Mesendoderm (in vitro differentiated cells): ENCODE measurements at regions not wholly inside any gene's neighbourhood (a gene's known extent, or its start where the extent isn't known, plus 50 kb on each side); places are given as distances from the start of the nearest gene placed in this dataset.
A peak's percentile ranks its signal among the peaks of the same experiment; 100 is the strongest.

Source experiments
- DNase-seq: peaks from one replicate; pipeline ENCODE4 v3.0.0; 2013
- H2AK5ac ChIP-seq: 2 replicates; pipeline ENCODE4 v1.6.1; 2013; ENCODE audit warnings: low read length, inconsistent platforms
- H2BK120ac ChIP-seq: 2 replicates; pipeline ENCODE4 v1.6.1; 2013; ENCODE audit warnings: low read depth, mild to moderate bottlenecking, low read length, moderate library complexity, mixed read lengths
- H2BK15ac ChIP-seq: replicated peaks from 2 replicates; pipeline ENCODE4 v1.6.1; 2013; ENCODE audit warnings: low read depth, mild to moderate bottlenecking, moderate library complexity
- H2BK5ac ChIP-seq: 2 replicates; pipeline ENCODE4 v1.6.1; 2013; ENCODE audit warnings: low read length, inconsistent platforms
- H3K18ac ChIP-seq: 2 replicates; pipeline ENCODE4 v1.6.1; 2013; ENCODE audit warnings: mild to moderate bottlenecking, low read length, mixed read lengths
- H3K23ac ChIP-seq: one replicate; pipeline ENCODE4 v1.6.1; 2013; ENCODE audit warnings: low read length
- H3K27ac ChIP-seq: 2 replicates; pipeline ENCODE4 v1.5.1; 2013; ENCODE audit warnings: low read depth, mild to moderate bottlenecking, inconsistent platforms, low read length, moderate library complexity
- H3K27me3 ChIP-seq: 2 replicates; pipeline ENCODE4 v1.6.1; 2013; ENCODE audit warnings: low read length, control low read depth, mild to moderate bottlenecking, inconsistent platforms; ENCODE audit not compliant: insufficient read depth, poor library complexity
- H3K36me3 ChIP-seq: 2 replicates; pipeline ENCODE4 v1.6.1; 2013; ENCODE audit warnings: low read length, inconsistent platforms; ENCODE audit not compliant: control insufficient read depth, insufficient read depth
- H3K4ac ChIP-seq: one replicate; pipeline ENCODE4 v1.6.1; 2013; ENCODE audit warnings: low read depth, mild to moderate bottlenecking, low read length, moderate library complexity
- H3K4me1 ChIP-seq: 2 replicates; pipeline ENCODE4 v1.6.1; 2013; ENCODE audit warnings: low read depth, low read length, inconsistent platforms; ENCODE audit not compliant: control insufficient read depth
- H3K4me2 ChIP-seq: 2 replicates; pipeline ENCODE4 v1.6.1; 2013; ENCODE audit warnings: low read length
- H3K4me3 ChIP-seq: 2 replicates; pipeline ENCODE4 v1.5.1; 2013; ENCODE audit warnings: mild to moderate bottlenecking, low read length
- H3K56ac ChIP-seq: one replicate; pipeline ENCODE4 v1.6.1; 2013; ENCODE audit warnings: low read length
- H3K79me1 ChIP-seq: 2 replicates; pipeline ENCODE4 v1.6.1; 2013; ENCODE audit warnings: low read length, inconsistent platforms
- H3K79me2 ChIP-seq: 2 replicates; pipeline ENCODE4 v1.6.1; 2013; ENCODE audit warnings: mild to moderate bottlenecking, low read length; ENCODE audit not compliant: control insufficient read depth, insufficient read depth
- H3K9ac ChIP-seq: 2 replicates; pipeline ENCODE4 v1.6.1; 2013; ENCODE audit warnings: low read length, inconsistent platforms
- H4K5ac ChIP-seq: one replicate; pipeline ENCODE4 v1.6.1; 2013; ENCODE audit warnings: low read length
- H4K8ac ChIP-seq: one replicate; pipeline ENCODE4 v1.6.1; 2013; ENCODE audit warnings: low read depth, mild to moderate bottlenecking, control low read depth, low read length, moderate library complexity
- WGBS: extraction: QIAGEN DNeasy Blood & Tissue Kit; methylation state at CpG from one replicate; pipeline ENCODE4 v1.1.7; 2013; ENCODE audit warnings: low lambda C conversion rate, missing lambda C conversion rate; ENCODE audit not compliant: insufficient coverage; ENCODE audit errors: extremely low coverage; 5-methylcytosine and 5-hydroxymethylcytosine counted together

- Histone ChIP-seq H3K36me3 (no peaks in the 10 kb centered on the region), H3K56ac (no peak overlapping the region), H3K4me1 (no peaks in the 10 kb centered on the region), H3K27ac (no peak overlapping the region), H3K4ac (no peak overlapping the region), H4K5ac (no peak overlapping the region), H3K23ac (no peak overlapping the region), H3K18ac (no peak overlapping the region), H3K4me2 (no peak overlapping the region), H2BK120ac (no peak overlapping the region), H2BK15ac (no peak overlapping the region), H3K79me1 (no peaks in the 10 kb centered on the region), H2AK5ac (no peak overlapping the region), H3K4me3 (no peak overlapping the region), H3K27me3 (no peaks in the 10 kb centered on the region), H3K79me2 (no peaks in the 10 kb centered on the region), H2BK5ac (no peak overlapping the region), H4K8ac (no peak overlapping the region), H3K9ac (no peak overlapping the region)
- peak; percentile 38 for DNase-seq
Measured at GRCh38 chr11:111183706-111184105, 61.8 kb upstream of the POU2AF2 start.

DNA sequence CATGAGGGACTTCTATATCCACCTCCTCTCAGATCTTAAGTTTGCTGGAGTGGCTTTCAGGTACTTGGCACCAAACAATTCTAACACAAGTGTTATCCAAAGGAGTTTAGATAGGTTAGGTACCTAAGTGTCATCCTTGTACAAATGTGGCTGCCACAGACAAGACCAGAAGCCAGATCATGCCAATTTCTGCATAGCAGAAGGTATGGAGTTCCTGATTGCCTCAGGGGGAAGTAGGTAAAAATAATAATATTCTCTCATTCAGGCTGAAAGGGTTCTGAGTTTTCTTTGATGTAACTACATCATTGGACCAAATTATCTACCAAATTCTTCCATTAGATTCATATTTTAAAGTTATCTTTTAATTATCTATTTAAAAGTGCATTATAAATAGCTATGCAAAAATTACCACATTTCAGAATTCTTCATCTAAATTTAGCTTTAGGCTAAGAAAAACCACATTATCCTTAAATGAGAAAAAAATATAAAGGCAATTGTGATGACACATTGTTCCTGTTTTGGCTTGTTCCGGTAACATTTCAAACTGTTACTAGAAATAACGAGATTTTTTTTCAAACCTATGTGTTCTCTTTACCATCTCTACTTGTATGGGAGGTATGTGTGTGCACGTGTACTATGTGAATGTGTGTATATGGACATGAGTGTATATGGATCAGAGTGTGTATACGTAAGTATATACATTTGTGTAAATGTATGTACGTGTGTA is 66.2 kb upstream of the POU2AF2 start:
- Histone ChIP-seq H2BK120ac (no peak overlapping the region), H3K27ac (no peak overlapping the region), H3K4ac (no peak overlapping the region), H3K4me2 (no peak overlapping the region), H2AK5ac (no peak overlapping the region), H3K36me3 (no peaks in the 10 kb centered on the region), H2BK15ac (no peak overlapping the region), H3K56ac (no peak overlapping the region), H3K9ac (no peak overlapping the region), H3K4me3 (no peak overlapping the region), H3K18ac (no peak overlapping the region), H4K8ac (no peak overlapping the region), H3K79me2 (no peaks in the 10 kb centered on the region), H2BK5ac (no peak overlapping the region), H3K23ac (no peak overlapping the region), H3K4me1 (no peaks in the 10 kb centered on the region), H4K5ac (no peak overlapping the region), H3K79me1 (no peaks in the 10 kb centered on the region), H3K27me3 (no peaks in the 10 kb centered on the region)
- DNase-seq, result no peak
- whole genome bisulfite sequencing, result no CpG with 5 or more reads among the region's 5 CpGs

DNA sequence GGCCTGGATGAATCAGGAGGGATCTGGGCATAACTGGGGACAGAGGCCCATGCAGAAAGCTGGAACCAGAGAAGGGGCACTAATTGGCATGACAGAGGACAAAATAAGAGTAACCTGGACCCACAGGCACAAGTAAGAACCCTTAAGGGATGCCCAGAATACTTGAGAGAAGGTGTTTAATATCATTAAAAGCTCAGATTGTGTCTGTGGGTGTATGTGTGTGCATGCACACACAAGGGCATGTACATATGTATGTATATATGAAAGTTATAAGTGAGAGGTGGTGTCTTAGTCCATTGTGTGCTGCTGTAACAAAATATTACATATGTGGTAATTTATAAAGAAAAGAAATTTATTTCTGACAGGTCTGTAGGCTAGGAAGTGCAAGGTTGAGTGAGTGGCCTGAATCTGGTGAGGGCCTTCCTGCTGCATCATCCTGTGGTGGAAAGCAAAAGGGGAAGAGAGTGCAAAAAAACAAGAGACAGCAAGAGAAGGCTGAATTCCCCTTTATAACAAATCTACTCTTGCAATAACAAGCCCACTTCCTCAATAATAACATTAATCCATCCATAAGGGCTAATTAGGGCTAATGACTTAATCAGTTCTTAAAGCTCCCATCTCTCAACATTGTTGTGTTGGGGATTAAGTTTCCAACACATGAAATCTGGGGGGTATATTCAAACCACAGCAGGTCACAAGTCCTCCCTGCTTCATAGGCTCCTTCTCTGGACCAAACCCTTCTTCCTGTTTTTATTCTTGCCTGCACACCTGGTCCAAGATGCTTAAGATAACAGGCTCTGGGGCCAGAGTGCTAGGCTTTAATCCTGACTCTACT is 68.3 kb upstream of the POU2AF2 start:
- Histone ChIP-seq H3K9ac (no peak overlapping the region), H2AK5ac (no peak overlapping the region), H2BK15ac (no peak overlapping the region), H4K5ac (no peak overlapping the region), H2BK5ac (no peak overlapping the region), H3K36me3 (no peaks in the 10 kb centered on the region), H3K18ac (no peak overlapping the region), H2BK120ac (no peak overlapping the region), H3K4me2 (no peak overlapping the region), H3K4me3 (no peak overlapping the region), H3K79me1 (no peaks in the 10 kb centered on the region), H3K56ac (no peak overlapping the region), H3K4ac (no peak overlapping the region), H3K23ac (no peak overlapping the region), H3K27me3 (no peaks in the 10 kb centered on the region), H3K4me1 (peaks cover 3% of the 10 kb centered on the region), H3K79me2 (no peaks in the 10 kb centered on the region), H3K27ac (no peak overlapping the region), H4K8ac (no peak overlapping the region)
- no peak for DNase-seq

- H3K27me3 ChIP-seq, result no peaks in the 10 kb centered on the region
- H3K4me3 ChIP-seq, result no peak overlapping the region
- H3K18ac ChIP-seq, result no peak overlapping the region
- no peak overlapping the region for H3K56ac ChIP-seq
- no peak overlapping the region for H3K23ac ChIP-seq
- no peak overlapping the region for H2AK5ac ChIP-seq
- H3K36me3 ChIP-seq, result no peaks in the 10 kb centered on the region
- H4K8ac ChIP-seq, result no peak overlapping the region
- no peak overlapping the region for H4K5ac ChIP-seq
- no peaks in the 10 kb centered on the region for H3K79me1 ChIP-seq
- H3K4me2 ChIP-seq, result no peak overlapping the region
- H3K27ac ChIP-seq, result no peak overlapping the region
- H2BK120ac ChIP-seq, result no peak overlapping the region
- H2BK15ac ChIP-seq, result no peak overlapping the region
- H3K4ac ChIP-seq, result no peak overlapping the region
- no peaks in the 10 kb centered on the region for H3K79me2 ChIP-seq
- no peak overlapping the region for H2BK5ac ChIP-seq
- no peak for DNase-seq
- no peak overlapping the region for H3K9ac ChIP-seq
- peaks cover 4% of the 10 kb centered on the region for H3K4me1 ChIP-seq
- WGBS, result no CpG with 5 or more reads among the region's 4 CpGs
Measured at GRCh38 chr11:111176603-111177002, 68.9 kb upstream of the POU2AF2 start.

DNA sequence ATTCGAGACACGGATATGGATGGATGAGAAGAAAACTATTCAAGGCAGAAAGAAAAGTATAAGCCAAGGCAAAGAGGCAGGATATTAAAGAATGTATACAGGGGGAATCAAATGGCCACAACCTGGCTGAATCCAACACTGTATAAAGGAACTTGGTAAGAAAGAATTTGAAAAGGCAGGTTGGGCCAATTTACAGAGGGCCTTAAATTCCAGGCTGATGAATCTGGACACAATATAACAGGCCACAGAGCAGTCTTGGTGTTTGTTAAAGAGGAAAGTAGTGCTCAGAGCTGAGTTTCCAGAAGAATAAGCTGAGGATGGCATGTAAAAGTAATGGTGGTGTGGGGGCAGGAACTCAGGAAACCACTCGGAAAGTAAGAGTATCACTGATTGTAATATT is 72.3 kb upstream of the POU2AF2 start:
- Histone ChIP-seq H4K5ac (no peak overlapping the region), H3K79me2 (no peaks in the 10 kb centered on the region)
- whole genome bisulfite sequencing, result no CpG with 5 or more reads among the region's 3 CpGs

More for the DNA sequence above, 72.3 kb upstream of the POU2AF2 start:
- Histone ChIP-seq H3K4ac (no peak overlapping the region), H2BK120ac (no peak overlapping the region), H3K27ac (no peak overlapping the region), H3K36me3 (no peaks in the 10 kb centered on the region), H2AK5ac (no peak overlapping the region), H3K9ac (no peak overlapping the region), H3K27me3 (no peaks in the 10 kb centered on the region), H3K4me1 (peaks cover 4% of the 10 kb centered on the region), H3K18ac (no peak overlapping the region), H3K56ac (no peak overlapping the region), H2BK5ac (no peak overlapping the region), H2BK15ac (no peak overlapping the region), H3K4me2 (no peak overlapping the region), H3K4me3 (no peak overlapping the region), H4K8ac (no peak overlapping the region), H3K23ac (no peak overlapping the region), H3K79me1 (no peaks in the 10 kb centered on the region)
- DNase-seq, result no peak
